ENCODE measurements at regions not wholly inside any gene's neighbourhood (a gene's known extent, or its start where the extent isn't known, plus 50 kb on each side); places are given as distances from the start of the nearest gene placed in this dataset.
"Not testable (repeated sequence)": the region's sequence is repeated elsewhere in the genome, so short reads cannot be mapped to it uniquely, and the experiment has no call there.

DNA sequence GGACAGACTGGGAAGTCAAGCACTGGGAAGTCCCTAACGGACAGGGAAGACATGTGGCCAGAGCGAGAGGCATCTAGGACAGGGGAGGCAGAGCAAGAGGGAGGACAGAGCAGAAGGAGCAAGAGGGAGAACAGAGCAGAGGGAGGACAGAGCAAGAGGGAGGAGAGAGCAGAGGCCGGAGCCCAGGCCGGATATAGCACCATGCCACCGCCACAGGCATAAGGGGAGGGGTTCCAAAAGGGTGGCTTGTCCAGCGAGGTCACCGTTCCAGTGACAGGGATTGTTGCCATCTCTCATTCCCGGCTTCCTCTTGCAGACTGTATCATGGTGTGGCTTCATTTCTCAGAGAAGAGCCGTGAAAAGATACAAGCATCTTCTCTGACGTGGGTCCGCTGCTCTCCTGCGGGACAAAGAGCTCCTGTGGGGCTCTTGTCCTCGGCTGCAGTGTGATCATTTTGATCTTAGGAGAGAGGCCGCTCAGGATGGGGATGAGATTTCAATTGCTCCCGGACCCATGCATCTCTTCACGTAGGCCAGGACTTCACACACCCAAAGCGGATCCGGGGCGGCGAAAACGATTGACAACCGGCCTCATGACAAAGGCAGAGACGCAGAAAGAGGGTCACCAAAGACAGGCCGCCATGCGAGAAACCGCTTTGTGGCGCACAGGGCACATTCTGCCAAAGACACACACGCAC lies 160.6 kb upstream of the ZNF337 start:
- not testable (repeated sequence) for ATAC-seq

DNA sequence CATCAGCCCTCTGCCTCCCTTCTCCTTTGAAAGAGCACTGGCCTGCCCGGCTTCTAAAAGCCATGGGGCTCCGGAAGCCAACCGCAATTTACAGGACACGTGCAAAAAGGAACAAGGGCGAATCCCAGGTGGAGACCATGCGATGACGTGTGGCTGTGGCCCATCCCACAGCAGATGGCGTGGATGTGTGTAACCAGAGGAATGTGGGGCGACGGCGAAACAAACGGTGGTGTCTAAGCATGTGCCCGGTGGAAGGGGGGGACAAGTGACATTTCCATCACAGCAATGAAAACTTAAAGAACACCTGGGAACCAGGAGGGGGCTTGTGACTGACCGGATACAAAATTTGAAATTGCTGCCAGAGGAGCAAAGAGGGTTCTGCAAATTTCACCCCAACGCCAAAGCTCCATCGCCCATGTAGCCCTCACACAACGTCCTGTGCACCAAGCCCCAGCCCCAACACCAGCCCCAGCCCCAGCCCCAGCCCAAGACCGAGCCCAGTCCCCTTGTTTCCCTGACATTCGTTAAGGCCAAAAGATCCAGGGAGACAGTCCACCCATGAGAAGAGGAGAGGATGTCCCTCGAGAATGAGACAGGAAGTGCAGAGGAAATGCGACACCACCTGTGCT lies 159.7 kb upstream of the ZNF337 start:
- TF ChIP-seq BACH2 (CRISPR knock-in tag; IDR thresholded peaks at IDR 0.05; ENCODE audit: borderline replicate concordance): no peak
- TF ChIP-seq, protein P1, sequence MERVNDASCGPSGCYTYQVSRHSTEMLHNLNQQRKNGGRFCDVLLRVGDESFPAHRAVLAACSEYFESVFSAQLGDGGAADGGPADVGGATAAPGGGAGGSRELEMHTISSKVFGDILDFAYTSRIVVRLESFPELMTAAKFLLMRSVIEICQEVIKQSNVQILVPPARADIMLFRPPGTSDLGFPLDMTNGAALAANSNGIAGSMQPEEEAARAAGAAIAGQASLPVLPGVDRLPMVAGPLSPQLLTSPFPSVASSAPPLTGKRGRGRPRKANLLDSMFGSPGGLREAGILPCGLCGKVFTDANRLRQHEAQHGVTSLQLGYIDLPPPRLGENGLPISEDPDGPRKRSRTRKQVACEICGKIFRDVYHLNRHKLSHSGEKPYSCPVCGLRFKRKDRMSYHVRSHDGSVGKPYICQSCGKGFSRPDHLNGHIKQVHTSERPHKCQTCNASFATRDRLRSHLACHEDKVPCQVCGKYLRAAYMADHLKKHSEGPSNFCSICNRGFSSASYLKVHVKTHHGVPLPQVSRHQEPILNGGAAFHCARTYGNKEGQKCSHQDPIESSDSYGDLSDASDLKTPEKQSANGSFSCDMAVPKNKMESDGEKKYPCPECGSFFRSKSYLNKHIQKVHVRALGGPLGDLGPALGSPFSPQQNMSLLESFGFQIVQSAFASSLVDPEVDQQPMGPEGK (CRISPR knock-in tag; IDR thresholded peaks at IDR 0.05; ENCODE audit: borderline replicate concordance): no peak
- TF ChIP-seq ZFP3 (CRISPR knock-in tag; IDR thresholded peaks at IDR 0.05): no peak
- no peak for ATAC-seq

DNA sequence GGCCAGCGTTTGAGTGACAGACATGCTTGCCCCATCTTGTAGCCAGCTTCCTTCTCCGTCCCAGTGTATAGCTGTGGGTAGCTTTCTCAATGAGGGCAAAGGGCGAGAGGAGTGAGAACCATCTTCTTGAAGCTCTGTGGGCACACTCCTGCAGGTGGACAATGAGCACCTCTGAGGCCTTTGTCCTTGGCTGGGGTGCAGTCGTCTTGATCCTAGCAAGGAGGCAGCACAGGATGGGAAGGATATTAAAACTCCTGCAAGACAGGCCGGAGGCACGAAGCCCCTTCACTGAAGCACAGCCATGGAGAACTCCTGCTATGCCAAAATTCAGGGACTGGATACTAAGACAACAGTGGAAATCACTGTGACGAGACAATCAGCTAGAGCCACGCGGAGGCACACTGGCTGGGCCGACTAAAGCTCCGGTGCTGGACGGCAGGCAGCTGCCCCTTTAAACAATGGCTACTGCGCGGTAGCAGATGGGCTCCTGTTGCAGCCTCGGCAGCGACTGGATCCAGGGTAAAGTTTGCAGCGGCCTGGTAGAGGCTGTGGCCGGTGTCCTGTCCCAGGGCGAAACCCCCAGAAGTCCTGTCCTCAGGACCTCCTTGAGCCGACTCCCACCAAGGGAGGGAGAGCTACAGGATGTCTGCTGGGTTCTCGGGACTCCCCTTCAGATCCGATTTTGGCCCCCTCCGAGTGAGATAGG lies 159.0 kb upstream of the ZNF337 start:
- ATAC-seq: not testable (repeated sequence)

DNA sequence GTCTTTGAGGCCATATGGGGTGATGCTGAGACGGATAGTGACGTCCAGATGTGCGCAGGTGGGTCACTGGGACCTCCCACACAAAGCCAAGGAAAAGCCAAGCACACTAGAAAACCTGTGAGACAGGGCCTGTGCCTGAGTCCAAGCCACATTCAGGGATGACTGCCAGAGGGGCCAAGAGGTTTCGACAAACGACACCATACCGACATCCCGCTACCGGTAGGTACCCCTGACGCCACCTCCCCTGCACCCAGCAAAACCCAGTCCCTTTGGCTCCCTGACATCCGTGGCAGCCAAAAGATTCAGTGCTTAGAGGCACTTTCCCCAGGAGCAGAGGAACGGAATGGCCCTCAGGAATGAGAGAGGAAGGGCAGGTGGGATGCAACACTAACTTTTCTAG lies 158.0 kb upstream of the ZNF337 start:
- ATAC-seq: not testable (repeated sequence)

DNA sequence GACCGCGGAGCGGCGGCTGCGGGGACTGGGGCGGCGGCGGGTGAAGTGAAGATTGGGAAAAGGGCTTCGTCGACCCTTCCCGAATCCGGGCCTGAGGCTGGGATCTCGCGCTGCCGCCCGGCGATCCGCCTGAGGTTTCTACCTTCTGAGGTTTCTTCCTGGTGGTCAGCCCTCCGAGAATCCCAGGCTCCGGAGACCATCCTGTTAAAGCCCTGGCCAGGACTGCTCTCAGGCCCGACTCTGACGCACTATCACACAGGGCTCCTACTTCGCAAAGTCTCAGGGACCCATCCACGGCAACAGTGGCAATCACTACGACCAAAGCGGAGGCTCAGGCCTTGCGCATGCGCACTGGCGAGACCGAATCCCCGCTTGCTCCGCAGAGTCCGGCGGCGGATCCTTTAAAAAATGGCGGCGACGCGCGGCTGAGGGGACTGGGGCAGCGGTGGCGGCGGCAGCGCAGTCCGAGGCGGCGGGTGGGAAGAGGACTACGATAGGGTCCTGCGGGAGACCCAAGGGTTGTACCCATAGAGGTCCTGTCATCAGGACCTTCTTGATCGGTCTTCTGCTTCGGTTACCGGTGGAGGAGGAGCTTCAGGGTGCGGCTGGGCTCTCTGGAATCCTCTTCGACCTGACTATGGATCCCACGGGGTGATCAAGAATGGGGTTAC lies 157.2 kb upstream of the ZNF337 start:
- ATAC-seq: peak; percentile 96

DNA sequence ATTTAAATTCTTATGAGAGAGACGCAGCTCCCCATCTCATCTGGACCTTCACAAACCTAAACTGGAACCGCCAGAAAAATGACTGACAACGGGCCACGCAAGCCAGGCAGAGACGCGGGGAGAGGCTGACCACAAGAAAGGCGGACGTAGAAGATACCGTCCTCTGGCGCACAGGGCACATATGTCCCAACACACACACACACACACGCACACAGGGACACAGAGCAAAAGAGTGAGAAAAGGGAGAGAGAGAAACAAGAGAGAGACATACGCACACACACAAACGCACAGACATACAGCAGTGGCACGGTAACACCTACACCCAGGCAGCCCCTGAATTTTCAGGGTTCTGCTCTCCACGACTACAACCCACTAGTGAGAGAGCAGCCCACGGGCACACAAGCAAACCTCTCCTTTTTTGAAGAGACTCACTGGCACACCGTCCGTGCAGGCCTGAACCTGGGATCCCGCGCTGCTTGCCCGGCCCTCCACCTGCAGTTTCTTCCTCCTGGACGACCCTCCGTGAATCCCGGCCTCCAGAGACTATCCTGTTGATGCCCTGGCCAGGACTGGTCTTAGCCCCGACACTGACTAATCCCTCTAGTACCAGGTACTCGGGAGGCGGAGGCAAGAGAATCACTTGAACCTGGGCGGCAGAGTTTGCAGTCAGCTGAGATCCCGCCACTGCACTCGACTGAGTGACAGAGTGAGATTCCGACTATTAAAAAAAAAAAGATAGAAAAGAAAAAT lies 156.5 kb upstream of the ZNF337 start:
- ATAC-seq: peak; percentile 66

DNA sequence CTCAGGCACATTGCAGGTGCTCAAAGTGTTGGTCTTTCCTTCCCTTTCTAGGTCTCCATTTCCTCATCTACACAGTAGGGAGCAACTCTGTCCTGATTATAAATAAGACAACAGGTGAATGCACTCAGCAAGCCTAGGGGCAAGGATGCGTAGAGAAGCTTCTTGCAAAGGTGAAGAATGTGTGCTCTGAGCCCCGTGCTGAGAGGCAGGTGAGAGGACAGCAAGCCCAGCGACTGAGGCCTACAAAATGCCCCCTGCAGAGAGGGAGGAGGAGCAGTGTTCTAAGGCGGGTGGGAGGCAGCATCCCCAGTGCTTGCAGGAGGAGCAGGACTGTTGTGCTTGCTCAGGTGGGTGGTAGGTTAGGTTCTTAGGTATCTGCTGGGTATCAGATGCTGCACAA lies 153.5 kb upstream of the ZNF337 start:
- ATAC-seq: not testable (repeated sequence)

DNA sequence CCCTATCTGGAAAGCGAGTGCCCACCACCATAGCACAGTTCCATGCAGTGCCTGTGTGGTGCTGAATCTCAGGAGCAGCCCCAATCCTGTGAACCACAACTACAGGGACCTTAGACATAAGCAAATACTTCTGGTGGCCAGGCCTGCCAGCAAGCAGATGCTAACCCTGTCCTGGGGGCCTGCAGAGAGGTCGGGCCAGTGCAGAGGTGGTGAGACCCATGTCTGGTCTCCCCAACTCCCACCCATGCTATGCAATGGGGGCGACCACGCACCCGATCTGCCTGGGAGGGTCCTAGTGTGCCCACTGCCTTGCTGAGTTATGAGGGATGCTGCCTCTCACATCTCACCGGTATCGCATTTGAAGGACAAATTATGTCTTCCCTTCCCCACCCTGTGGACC lies 151.6 kb upstream of the ZNF337 start:
- no peak for ATAC-seq
- no peak for TF ChIP-seq ZNF70 (CRISPR knock-in tag; IDR thresholded peaks at IDR 0.05)
- TF ChIP-seq BACH2 (CRISPR knock-in tag; IDR thresholded peaks at IDR 0.05; ENCODE audit: borderline replicate concordance): no peak
- TF ChIP-seq ZNF565 (CRISPR knock-in tag; conservative IDR thresholded peaks at IDR 0.05; ENCODE audit: low read depth): no peak
- no peak for TF ChIP-seq TCF4 (CRISPR knock-in tag; IDR thresholded peaks at IDR 0.05; ENCODE audit: borderline replicate concordance)

DNA sequence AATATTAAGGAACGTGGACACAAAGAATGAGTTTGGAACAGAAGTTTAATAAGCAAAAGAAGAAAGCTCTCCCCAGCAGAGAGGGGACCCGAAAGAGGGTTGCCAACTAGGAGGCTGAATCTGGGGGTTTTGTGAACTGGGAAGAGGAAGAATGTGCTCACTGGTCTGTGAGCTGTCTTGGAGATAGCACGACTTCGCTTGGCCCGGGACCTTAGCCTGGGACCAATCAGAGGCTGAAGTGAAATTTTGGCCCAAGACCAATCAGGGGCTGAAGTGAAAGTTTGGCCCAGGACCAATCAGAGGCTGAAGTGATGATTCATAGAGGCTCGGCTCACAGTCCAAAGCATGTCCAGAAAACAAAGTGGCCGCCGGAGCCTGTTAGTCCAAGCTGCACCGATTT lies 148.0 kb upstream of the ZNF337 start:
- ATAC-seq: peak; percentile 44; the same call in 2 of the 3 replicates

DNA sequence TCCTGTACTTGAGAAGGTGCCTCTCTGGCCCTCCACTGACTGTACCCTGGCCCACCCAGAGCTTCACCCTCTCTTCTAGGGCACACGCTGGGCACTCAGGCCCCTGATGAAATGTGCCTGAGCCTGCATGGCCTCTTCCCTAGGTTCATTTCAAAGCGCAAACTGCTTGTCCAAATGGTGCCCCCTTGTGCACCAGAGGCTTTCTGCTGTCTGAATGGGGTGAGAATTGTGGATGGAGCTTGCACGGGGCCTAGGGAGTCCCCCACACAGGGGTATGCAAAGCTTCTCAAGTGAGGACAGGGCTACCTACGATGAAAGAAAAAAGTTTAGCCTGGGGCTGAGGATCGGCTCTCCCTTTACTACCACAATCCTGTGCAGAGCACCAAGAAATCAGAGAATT lies 116.9 kb upstream of the ZNF337 start:
- not testable (repeated sequence) for ATAC-seq

DNA sequence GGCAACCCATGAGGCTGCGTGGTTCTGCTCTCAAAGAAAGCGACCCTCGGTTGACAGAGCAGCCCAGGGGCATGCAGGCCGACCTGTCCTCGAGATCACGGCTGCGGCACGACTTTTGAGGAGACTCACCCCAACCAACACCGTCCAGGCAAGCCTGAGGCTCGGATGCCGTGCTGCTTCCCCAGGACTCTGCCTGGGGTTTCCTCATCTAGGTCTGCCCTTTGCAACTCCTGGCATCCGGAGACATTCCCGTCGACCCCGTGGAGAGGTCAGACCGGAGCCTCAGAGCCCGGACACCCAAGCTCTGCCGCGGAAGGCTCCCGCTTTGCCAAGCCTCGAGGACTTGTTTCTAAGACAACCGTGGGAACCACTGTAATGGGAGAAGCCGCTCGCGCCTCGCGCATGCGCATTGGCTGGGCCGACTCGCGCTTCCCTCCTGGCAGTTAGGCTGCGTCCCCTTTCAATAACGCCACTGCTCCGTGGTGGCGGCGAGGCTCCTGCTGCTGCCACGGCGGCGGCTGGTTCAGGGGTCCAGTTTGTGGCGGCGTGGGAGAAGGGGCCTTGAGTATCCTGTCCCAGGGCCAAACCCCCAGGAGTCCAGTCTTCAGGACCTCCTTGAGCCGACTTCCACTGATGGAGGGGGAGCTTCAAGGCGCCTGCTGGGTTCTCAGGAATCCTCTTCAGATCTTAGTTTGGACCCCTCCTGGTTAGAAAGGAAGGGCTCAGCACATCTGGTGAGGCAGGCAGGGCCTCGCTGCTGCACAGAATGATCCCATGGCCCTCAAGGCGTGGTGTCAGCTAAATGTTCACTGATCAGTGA lies 101.7 kb upstream of the ZNF337 start:
- ATAC-seq: peak; percentile 76

DNA sequence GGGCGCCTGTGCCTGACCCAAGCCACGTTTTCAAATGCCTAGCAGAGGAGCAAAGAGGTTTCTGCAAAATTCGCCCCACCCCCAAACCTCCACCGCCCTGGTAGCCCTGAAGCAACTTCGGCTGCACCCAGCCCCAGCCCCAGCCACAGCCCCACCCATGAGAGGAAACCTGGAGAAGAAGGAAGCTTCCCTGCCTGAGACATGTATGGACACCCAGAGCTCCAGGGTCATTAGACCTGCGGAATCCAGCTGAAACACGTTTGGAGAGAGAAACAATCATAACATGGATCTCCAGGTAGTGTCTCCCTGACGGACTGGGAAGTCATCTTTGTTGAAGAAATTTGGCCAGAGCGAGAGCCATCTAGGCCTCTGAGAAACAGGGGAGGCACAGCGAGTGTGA lies 100.4 kb upstream of the ZNF337 start:
- not testable (repeated sequence) for ATAC-seq

DNA sequence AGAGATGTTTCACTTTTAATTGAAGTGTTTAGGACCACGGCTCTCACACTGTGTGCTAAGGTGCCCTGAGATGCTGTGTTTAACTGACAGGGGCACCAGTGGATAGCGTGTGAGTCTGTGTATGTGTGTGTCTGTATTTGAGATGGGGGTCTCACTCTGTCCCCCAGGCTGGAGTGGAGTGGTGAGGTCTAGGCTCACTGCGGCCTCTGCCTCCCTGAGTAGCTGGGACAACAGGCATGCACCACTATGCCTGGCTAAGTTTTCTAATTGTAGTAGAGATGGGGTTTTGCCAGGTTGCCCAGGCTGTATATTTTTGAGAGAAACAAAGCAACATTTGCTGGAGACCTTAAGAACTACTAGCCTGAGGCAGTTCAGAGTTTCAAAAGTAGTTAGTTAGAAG lies 80.6 kb upstream of the ZNF337 start:
- not testable (repeated sequence) for ATAC-seq

DNA sequence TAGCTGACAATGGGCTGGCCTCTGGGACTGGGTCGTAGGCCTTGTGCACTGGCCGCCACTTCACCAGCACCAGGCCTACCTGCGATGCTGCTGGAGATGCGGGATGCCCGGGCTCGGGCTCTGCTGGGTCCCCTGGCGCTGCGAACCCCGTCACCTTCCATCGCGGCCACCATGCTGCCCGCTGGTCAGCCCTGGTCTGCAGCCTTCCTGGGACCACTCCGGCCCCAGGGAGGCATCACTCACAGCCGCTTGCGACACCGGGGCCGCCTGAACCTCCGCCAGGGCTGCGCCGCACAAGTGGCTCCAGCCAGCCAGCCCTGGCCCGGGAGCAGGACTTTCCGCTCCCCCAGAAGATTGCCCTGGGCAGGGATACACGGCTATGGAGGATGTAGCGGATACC lies 78.1 kb upstream of the ZNF337 start:
- not testable (repeated sequence) for ATAC-seq

DNA sequence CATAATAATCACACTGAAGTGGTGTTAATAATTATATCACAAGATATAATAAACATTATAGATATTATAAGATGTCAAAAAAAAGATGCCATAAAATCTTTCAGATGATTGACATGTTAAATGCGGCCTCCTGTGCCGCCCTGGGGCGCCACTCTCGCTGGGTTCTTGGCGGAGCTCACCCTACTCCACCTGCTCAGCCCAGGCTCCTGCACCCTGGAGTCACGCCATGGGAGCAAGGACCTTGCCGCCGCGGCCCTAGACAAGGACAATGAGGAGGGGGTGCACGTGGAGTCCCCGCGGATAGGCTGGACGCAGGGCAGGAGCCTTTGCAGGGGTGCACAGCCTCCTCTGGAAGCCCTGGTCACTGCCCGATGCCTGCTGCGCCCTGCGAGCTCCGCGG lies 77.5 kb upstream of the ZNF337 start:
- not testable (repeated sequence) for ATAC-seq

DNA sequence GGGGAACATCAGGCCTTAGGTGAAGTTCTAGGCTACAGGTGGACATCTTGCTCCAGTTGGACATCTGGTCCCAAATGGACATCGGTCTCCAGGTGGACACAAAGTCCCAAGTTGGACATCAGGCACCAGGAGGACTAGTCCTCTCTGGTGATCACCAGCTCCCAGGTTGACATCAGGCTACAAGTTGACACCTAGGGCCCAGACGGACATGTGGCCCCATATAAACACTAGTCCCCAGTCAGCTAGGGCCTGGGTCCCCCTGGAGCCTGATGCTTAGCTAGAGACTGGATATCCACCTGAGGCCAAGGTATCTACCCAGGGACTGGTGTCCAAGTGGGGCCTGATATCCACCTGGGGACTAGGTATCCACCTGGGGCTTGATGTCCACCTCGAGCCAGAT lies 75.8 kb upstream of the ZNF337 start:
- ATAC-seq: not testable (repeated sequence)

DNA sequence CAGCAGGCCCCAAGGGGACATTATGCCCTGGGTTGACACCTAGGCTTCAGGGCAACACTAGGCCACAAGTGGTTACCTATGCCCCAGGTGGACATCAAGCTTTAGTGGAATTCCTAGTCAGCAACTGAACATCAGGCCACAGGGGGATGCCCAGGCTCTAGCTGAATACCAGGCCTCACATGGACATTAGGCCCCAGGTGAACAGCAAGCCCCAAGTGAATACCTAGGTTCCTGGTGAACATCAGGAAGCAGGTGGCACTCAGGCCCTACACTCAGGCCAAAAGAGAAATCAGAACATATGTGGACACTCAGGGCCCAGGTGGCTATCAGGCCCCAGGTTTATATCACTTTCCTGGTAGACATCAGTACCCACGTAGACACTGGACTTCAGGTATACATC lies 75.2 kb upstream of the ZNF337 start:
- not testable (repeated sequence) for ATAC-seq

Data from SK-N-SH treated with all-trans-retinoic acid at 6 μM for 48 hours (cell line).